HG03025 (cell line): ENCODE measurements at regions not wholly inside any gene's neighbourhood (a gene's known extent, or its start where the extent isn't known, plus 50 kb on each side); places are given as distances from the start of the nearest gene placed in this dataset.
"Not testable (repeated sequence)": the region's sequence is repeated elsewhere in the genome, so short reads cannot be mapped to it uniquely, and the experiment has no call there.

ENCODE experiments used
- ATAC-seq: cut with Tn5 transposase; IDR thresholded peaks from one replicate; pipeline ENCODE4 v1.9.1; 2021; ENCODE audit warnings: mild to moderate bottlenecking, moderate library complexity; ENCODE audit not compliant: unreplicated experiment, low FRiP score

GRCh38 chr17:33952425-33952824 is 302.7 kb upstream of the CCL2 start:
- no peak for ATAC-seq

- no peak for ATAC-seq
Observed at GRCh38 chr17:33954597-33954996, 300.5 kb upstream of the CCL2 start.

DNA sequence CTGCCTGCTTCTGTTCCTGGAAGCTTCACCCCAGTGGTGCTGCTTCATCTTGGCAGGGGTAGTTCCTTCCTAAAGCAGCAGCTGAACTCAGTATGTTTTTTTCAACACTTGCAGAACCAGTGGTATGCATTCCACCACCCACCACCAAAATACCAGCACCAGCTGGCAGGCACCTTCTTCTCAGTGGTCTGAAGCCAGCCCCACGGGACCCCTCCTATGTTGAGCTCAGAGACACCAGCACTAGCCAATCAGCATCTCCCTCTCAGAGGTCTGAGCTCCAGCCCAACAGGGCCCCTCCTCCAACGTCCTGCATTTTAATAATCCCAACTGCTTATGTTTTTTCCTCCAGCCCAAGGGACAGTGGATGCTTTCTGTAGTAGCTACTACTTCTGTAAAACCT is 299.6 kb upstream of the CCL2 start:
- ATAC-seq: no peak

DNA sequence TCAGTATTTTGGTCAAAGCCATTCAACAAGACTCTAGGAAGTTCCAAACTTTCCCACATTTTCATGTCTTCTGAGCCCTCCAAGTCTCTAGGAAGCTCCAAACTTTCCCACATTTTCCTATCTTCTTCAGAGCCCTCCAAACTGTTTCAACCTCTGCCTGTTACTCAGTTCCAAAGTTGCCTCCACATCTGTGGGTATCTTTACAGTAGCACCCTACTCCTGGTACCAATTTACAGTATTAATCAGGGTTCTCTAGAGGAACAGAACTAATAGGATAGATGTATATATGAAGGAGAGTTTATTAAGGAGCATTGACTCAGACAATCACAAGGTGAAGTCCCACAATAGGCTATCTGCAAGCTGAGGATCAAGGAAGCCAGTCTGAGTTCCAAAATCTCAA is 296.0 kb upstream of the CCL2 start:
- not testable (repeated sequence) for ATAC-seq

- ATAC-seq: no peak
Observed at GRCh38 chr17:33962857-33963655, 292.0 kb upstream of the CCL2 start.

GRCh38 chr17:33964344-33964979 is 290.6 kb upstream of the CCL2 start:
- ATAC-seq: peak; percentile 68

DNA sequence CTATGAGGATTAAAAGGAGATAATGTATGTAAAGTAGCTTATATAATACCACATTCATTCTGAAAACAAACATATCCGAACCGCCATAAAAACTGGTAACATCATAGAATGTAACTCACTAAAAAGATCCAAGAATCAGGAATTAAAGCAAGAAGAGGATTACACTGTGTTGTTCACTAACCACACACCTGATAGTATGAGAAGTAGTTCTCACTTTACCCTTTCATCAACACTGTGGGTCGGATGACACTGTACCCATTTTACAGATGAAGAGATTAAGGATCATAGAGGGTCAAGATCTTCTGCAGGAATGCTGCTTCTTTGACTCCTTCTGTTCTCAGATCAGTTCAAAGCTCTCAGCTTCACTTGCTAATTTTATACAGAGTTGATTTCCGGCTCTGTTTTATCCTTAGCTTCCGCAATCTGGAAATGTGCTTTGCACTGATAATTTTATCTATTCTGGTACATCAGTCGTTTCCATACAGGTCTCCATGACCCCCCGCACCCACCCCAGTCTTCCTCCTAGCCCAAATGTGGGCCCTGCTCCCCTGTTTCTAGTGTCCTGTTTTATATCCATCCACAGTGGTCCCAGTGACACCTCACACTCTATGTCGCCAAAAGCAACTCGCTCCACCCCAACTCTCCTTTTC is 288.6 kb upstream of the CCL2 start:
- ATAC-seq: no peak

DNA sequence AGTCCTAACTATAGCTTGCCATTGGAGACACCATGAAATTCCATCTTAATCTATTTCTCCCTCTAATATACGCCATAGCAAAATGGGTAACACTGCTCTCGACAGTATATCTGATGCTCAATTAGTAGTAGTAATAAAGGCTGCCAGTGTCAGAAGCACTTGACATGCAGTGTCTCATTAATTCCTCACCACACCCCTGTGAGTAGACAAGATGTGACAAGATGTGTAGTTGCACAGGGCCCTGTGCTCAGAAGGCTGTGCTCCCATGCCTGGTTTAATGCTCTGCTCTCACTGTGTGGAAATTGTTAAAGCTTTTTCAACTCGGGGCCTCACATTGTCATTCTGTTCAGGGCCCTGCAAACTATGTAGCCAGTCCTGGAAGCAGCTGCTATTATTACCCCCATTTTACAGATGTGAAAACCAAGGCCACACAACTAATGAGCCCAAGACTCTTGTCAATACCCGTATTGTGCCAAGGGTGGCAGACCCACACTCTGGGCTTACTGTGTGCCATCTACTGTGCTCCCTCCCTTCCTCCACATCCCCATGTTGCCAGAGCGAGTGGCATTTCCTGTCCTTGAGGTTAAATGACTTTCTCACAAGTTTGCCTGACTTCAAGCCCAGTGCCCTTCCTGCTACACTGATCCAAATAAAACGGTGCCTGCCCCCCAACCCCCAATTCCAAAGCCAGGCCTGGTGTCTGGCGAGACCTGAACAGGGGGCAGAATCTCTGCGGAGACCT is 287.3 kb upstream of the CCL2 start:
- ATAC-seq: no peak

DNA sequence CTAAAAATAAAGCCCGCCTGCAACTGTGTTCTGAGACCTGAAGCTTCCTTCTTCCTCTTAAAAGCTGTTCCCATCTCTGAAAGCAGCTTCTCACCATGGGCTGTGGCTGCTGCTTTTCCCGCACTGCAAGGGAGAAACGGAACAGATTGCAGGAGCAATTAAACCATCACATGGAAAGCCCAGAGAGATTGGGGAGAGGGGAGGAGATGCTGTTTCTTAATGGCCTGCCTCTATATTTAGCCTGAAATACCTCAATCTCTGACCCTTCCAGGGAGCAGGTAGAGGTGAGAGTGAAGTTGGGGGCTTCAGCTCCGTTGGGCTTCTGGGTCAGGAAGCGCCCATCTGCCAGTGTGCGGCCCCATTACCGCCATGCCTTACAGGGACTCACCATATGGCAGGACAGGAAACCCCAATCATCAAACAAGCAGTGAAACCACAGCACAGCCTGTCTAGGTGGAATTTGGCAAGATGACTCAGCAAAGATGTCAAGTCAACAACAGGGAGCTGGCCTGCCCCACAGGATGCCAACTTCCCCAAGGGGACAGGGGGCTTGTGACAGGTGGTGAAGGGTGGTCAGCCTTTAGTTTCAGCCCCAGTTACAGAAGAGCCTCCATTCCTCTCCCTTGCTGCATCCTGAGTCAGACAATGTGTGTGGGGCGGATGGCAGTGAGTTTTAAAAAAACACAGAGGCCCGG is 286.6 kb upstream of the CCL2 start:
- ATAC-seq: no peak

- ATAC-seq: no peak
Observed at GRCh38 chr17:33970279-33970678, 284.8 kb upstream of the CCL2 start.

DNA sequence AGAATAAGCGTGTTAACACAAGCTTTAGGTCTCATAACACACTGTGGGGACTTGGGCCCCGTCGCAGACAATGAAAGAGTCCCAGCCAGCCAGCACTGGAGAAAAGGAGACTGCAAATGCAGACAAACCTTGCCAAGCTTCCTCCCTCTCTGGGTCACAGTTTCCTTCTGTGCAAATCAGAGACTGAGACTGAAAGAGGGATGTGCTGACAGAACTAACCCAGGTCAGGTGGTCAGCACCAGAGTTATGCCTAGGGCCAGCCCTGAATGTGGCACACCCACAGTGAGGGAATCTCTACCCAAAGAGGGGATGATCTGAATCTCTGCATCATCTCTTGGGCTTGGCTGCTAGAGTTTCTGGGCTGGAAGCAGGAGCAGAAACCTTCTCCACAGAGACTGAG is 282.3 kb upstream of the CCL2 start:
- no peak for ATAC-seq

- no peak for ATAC-seq
Observed at GRCh38 chr17:33973491-33973890, 281.6 kb upstream of the CCL2 start.

GRCh38 chr17:33974276-33974675 is 280.8 kb upstream of the CCL2 start:
- ATAC-seq: no peak

DNA sequence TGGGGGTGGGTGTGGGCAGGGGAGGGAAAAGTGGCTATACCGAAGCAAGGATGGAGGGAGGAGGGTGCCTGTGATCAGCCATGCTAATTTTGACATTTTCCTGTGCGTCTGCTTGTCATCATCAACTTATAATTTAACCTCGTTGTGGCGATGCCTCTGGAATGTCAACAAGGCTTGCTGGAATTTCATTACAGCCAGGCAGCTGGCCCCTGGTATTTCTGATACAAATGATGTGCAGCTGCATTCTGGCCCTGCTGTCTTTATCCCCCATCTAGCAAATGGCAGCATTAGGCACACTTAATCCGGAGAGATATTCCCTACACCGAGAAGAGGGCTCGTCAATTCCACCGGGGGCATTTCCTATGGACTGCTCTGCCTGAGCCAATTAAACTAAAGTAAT is 278.3 kb upstream of the CCL2 start:
- ATAC-seq: no peak

GRCh38 chr17:33977729-33978514 is 277.2 kb upstream of the CCL2 start:
- no peak for ATAC-seq

- no peak for ATAC-seq
Observed at GRCh38 chr17:33978889-33979288, 276.2 kb upstream of the CCL2 start.

GRCh38 chr17:33980193-33980592 is 274.9 kb upstream of the CCL2 start:
- ATAC-seq: no peak

DNA sequence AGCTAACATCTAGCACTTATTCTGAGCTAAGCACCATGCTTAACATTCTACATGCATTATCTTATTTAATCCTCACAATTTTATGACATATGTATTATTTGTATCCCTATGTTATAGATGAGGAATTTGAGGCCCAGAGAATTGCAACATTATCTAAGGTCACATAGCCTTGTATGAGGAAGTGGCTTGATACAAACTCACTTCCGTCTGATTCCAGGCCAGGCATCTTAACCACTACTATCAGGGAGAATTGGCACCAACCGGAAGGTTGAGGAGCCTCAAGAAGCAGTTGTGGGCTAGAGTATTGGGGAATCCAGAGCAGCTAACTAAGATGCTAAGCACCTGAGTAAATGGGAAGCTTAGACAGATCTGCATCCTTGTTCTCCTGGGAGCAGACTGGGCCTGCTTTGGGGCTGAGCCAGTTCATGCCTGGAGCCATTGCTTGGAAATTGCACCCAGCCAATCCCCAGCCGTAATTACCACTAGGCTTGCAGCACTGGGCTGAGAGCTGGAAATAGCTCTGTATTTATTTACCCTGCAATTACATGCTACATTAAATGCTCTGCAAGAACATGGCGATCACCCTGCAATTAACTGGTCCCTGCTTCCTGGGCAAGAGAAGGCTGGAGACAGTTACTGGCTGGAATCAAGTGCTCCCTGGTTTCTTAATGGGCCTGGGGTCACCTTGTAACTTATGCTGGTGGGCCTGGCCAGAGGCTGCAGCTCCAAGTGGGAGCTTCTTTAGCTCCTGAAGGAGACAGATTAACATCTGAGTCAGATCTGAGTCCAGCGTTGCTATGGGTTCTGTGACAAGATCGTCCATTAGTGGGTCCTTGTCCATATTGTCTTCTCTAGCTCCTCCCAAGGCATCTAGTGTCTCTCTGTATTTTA is 273.1 kb upstream of the CCL2 start:
- ATAC-seq: no peak

DNA sequence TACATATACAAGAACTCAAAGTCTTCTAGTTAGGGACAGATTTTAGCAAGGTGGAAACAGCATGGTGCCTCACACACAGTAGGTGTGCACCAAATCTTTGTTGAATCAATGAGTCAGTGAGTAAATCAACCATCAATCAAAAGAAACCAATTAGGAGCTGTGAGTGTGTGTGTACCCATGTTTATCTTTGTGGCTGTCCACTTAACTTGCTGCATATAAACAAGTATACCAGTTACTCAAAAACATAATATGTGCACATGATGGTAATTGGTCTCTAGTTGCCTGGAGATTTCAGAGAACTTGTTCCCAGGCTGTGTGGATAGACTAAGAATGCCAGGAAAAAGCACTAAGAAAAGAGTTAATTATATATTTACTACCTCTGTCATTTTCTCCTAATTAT is 272.2 kb upstream of the CCL2 start:
- ATAC-seq: no peak
